Muscle of leg (tissue), 3 donors: ENCODE measurements at regions not wholly inside any gene's neighbourhood (a gene's known extent, or its start where the extent isn't known, plus 50 kb on each side); places are given as distances from the start of the nearest gene placed in this dataset.

Experiments used
- DNase-seq: peaks from one replicate; pipeline ENCODE4 v3.0.0; 2013
- H3K27ac ChIP-seq: one replicate; pipeline ENCODE4 v1.5.1; 2013; ENCODE audit warnings: mild to moderate bottlenecking, low read length, control low read depth
- H3K27me3 ChIP-seq: one replicate; pipeline ENCODE4 v1.6.1; 2013; ENCODE audit warnings: low read length; ENCODE audit not compliant: control insufficient read depth, insufficient read depth
- H3K36me3 ChIP-seq: one replicate; pipeline ENCODE4 v1.6.1; 2013; ENCODE audit warnings: low read length; ENCODE audit not compliant: control insufficient read depth, insufficient read depth
- H3K4me1 ChIP-seq: one replicate; pipeline ENCODE4 v1.6.1; 2013; ENCODE audit warnings: low read length; ENCODE audit not compliant: control insufficient read depth, insufficient read depth
- H3K4me3 ChIP-seq: one replicate; pipeline ENCODE4 v1.5.1; 2013; ENCODE audit warnings: low read length, control low read depth
- H3K9me3 ChIP-seq: replicated peaks from 2 replicates; pipeline ENCODE4 v1.6.1; 2013; ENCODE audit warnings: low read depth, low read length; ENCODE audit not compliant: control insufficient read depth
- WGBS: methylation state at CpG from one replicate; pipeline ENCODE4 v1.1.5; 2013; ENCODE audit warnings: missing lambda C conversion rate; ENCODE audit not compliant: insufficient coverage; 5-methylcytosine and 5-hydroxymethylcytosine counted together

GRCh38 chr4:144202081-144202480 lies 61.6 kb upstream of the GYPA start:
- peaks cover 2% of the 10 kb centered on the region for H3K9me3 ChIP-seq
- H3K27ac ChIP-seq, result no peak overlapping the region
- no peaks in the 10 kb centered on the region for H3K36me3 ChIP-seq
- no peaks in the 10 kb centered on the region for H3K27me3 ChIP-seq
- no peak for DNase-seq
- WGBS, result no CpG with 5 or more reads among the region's 1 CpG
- no peak overlapping the region for H3K4me3 ChIP-seq
- H3K4me1 ChIP-seq, result no peaks in the 10 kb centered on the region

- no peaks in the 10 kb centered on the region for H3K36me3 ChIP-seq
- no peak overlapping the region for H3K4me3 ChIP-seq
- H3K4me1 ChIP-seq, result no peaks in the 10 kb centered on the region
- H3K9me3 ChIP-seq, result no peaks in the 10 kb centered on the region
- H3K27me3 ChIP-seq, result no peaks in the 10 kb centered on the region
- WGBS, result no CpG with 5 or more reads among the region's 2 CpGs
- no peak overlapping the region for H3K27ac ChIP-seq
- DNase-seq, result no peak
Measured at GRCh38 chr4:144203155-144203554, 62.6 kb upstream of the GYPA start.

GRCh38 chr4:144204431-144204830 lies 63.9 kb upstream of the GYPA start:
- H3K4me3 ChIP-seq, result no peak overlapping the region
- no peaks in the 10 kb centered on the region for H3K27me3 ChIP-seq
- H3K9me3 ChIP-seq, result no peaks in the 10 kb centered on the region
- DNase-seq, result no peak
- H3K4me1 ChIP-seq, result no peaks in the 10 kb centered on the region
- H3K36me3 ChIP-seq, result no peaks in the 10 kb centered on the region
- no peak overlapping the region for H3K27ac ChIP-seq

GRCh38 chr4:144206711-144207110 lies 66.2 kb upstream of the GYPA start:
- Histone ChIP-seq H3K27me3 (no peaks in the 10 kb centered on the region), H3K4me3 (no peak overlapping the region), H3K36me3 (no peaks in the 10 kb centered on the region), H3K27ac (no peak overlapping the region), H3K4me1 (no peaks in the 10 kb centered on the region), H3K9me3 (no peaks in the 10 kb centered on the region)
- no peak for DNase-seq
- WGBS, result no CpG with 5 or more reads among the region's 1 CpG

GRCh38 chr4:144208074-144208473 lies 67.6 kb upstream of the GYPA start:
- no peaks in the 10 kb centered on the region for H3K36me3 ChIP-seq
- H3K27ac ChIP-seq, result no peak overlapping the region
- no peaks in the 10 kb centered on the region for H3K4me1 ChIP-seq
- WGBS, result no CpG with 5 or more reads among the region's 2 CpGs
- H3K4me3 ChIP-seq, result no peak overlapping the region
- H3K27me3 ChIP-seq, result no peaks in the 10 kb centered on the region
- no peaks in the 10 kb centered on the region for H3K9me3 ChIP-seq
- DNase-seq, result no peak

GRCh38 chr4:144209491-144209890 lies 69.0 kb upstream of the GYPA start:
- H3K9me3 ChIP-seq, result no peaks in the 10 kb centered on the region
- no peaks in the 10 kb centered on the region for H3K36me3 ChIP-seq
- H3K4me1 ChIP-seq, result no peaks in the 10 kb centered on the region
- H3K27ac ChIP-seq, result no peak overlapping the region
- no peak overlapping the region for H3K4me3 ChIP-seq
- WGBS, result 83% methylated on average over 1 of the region's 4 CpGs
- H3K27me3 ChIP-seq, result no peaks in the 10 kb centered on the region
- DNase-seq, result no peak

GRCh38 chr4:144213371-144213770 lies 72.9 kb upstream of the GYPA start:
- peak; percentile 77 for DNase-seq
- H3K4me3 ChIP-seq, result no peak overlapping the region
- no CpG with 5 or more reads among the region's 4 CpGs for WGBS

GRCh38 chr4:144223149-144223548 lies 82.6 kb upstream of the GYPA start:
- Histone ChIP-seq H3K4me3 (no peak overlapping the region), H3K27me3 (no peaks in the 10 kb centered on the region), H3K4me1 (no peaks in the 10 kb centered on the region), H3K27ac (no peak overlapping the region), H3K36me3 (no peaks in the 10 kb centered on the region), H3K9me3 (no peaks in the 10 kb centered on the region)
- peak; percentile 95 for DNase-seq
- WGBS, result no CpG with 5 or more reads among the region's 1 CpG

More at GRCh38 chr4:144213371-144213770, 72.9 kb upstream of the GYPA start:
- Histone ChIP-seq H3K27me3 (no peaks in the 10 kb centered on the region), H3K4me1 (no peaks in the 10 kb centered on the region), H3K36me3 (no peaks in the 10 kb centered on the region), H3K27ac (peak overlapping the region; percentile 39), H3K9me3 (no peaks in the 10 kb centered on the region)

GRCh38 chr4:144223661-144224060 lies 83.1 kb upstream of the GYPA start:
- WGBS, result no CpG with 5 or more reads among the region's 2 CpGs
- peak; percentile 83 for DNase-seq
- H3K4me1 ChIP-seq, result no peaks in the 10 kb centered on the region
- no peaks in the 10 kb centered on the region for H3K9me3 ChIP-seq
- H3K27ac ChIP-seq, result no peak overlapping the region
- H3K27me3 ChIP-seq, result no peaks in the 10 kb centered on the region
- no peaks in the 10 kb centered on the region for H3K36me3 ChIP-seq
- H3K4me3 ChIP-seq, result no peak overlapping the region

- Histone ChIP-seq H3K27me3 (no peaks in the 10 kb centered on the region), H3K4me1 (no peaks in the 10 kb centered on the region), H3K4me3 (no peak overlapping the region), H3K36me3 (no peaks in the 10 kb centered on the region), H3K27ac (no peak overlapping the region), H3K9me3 (peaks cover 4% of the 10 kb centered on the region)
- DNase-seq, result no peak
- WGBS, result no CpG with 5 or more reads among the region's 1 CpG
Measured at GRCh38 chr4:144259285-144259684, 118.8 kb upstream of the GYPA start.

- DNase-seq, result no peak
- no peaks in the 10 kb centered on the region for H3K36me3 ChIP-seq
- no peak overlapping the region for H3K27ac ChIP-seq
- H3K27me3 ChIP-seq, result no peaks in the 10 kb centered on the region
- H3K9me3 ChIP-seq, result no peaks in the 10 kb centered on the region
- no peak overlapping the region for H3K4me3 ChIP-seq
- no peaks in the 10 kb centered on the region for H3K4me1 ChIP-seq
- WGBS, result no CpG with 5 or more reads among the region's 1 CpG
Measured at GRCh38 chr4:144267084-144267483, 126.6 kb upstream of the GYPA start.
